ENCODE measurements at regions not wholly inside any gene's neighbourhood (a gene's known extent, or its start where the extent isn't known, plus 50 kb on each side); places are given as distances from the start of the nearest gene placed in this dataset.

- TF ChIP-seq, protein P1, sequence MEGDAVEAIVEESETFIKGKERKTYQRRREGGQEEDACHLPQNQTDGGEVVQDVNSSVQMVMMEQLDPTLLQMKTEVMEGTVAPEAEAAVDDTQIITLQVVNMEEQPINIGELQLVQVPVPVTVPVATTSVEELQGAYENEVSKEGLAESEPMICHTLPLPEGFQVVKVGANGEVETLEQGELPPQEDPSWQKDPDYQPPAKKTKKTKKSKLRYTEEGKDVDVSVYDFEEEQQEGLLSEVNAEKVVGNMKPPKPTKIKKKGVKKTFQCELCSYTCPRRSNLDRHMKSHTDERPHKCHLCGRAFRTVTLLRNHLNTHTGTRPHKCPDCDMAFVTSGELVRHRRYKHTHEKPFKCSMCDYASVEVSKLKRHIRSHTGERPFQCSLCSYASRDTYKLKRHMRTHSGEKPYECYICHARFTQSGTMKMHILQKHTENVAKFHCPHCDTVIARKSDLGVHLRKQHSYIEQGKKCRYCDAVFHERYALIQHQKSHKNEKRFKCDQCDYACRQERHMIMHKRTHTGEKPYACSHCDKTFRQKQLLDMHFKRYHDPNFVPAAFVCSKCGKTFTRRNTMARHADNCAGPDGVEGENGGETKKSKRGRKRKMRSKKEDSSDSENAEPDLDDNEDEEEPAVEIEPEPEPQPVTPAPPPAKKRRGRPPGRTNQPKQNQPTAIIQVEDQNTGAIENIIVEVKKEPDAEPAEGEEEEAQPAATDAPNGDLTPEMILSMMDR (IDR thresholded peaks at IDR 0.05; ENCODE audit: extremely low read depth in 1 of 2, insufficient read depth in 1 of 2, low read depth in 1 of 2, low read length in 2 of 2), result no peak
- TF ChIP-seq POLR2AphosphoS5 (IDR thresholded peaks at IDR 0.05; ENCODE audit: insufficient read depth, low read depth, low read length) (no peak), EZH2 (IDR thresholded peaks at IDR 0.05; ENCODE audit: borderline replicate concordance, low read depth, low read length, severe bottlenecking) (no peak), POLR2A (IDR thresholded peaks at IDR 0.05; ENCODE audit: low read depth, low read length) (no peak), MAX (IDR thresholded peaks at IDR 0.05; ENCODE audit: insufficient read depth, insufficient read length) (no peak)
These were observed 372.8 kb upstream of the RND3 start for GRCh38 chr2:150860301-150860700.

All from endothelial cell of umbilical vein (primary cell).